ENCODE measurements at regions not wholly inside any gene's neighbourhood (a gene's known extent, or its start where the extent isn't known, plus 50 kb on each side); places are given as distances from the start of the nearest gene placed in this dataset.

DNA sequence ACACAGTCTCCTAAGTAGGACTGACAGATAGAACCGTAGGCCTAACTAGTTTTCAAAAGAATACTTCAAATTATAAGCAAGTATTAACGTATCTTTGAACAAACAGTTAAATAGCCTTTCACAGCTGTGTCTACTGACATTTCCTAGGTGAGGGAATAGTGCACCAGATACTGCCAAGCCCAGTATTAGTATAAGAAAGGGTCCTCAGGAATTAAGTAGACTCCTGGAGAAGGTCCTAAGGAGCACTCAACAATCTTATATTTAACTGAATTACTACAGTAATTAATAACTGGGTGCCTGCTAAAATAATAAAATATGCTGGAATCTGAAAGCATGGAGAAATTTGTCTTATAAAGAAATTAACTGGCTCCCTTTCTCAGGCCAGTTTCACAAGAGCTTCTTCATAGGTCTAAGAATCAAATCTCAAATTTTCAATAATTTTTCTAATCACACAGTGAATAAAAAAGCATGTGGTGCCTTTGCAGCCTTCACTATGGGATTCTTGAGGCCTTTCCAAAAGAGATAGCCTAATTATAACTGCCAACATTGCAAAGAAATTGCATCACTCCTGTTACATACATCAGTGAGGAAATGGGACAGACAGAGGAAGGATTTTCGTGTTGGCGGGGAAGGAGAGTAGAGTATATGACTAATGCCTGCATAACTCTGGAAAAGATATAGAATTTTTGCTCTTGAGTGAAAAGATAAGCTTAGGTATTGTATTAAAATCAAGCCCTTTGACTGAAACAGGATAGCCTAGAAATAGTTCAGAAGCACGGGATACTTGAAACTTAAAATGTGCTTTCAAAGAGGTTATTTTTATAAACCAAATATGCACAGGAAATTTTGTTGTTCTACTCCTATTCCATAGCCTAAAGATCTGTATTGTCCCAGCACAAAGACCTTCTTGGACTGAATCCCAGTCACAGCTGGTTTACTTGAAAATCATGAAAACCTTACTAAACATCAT lies 228.6 kb upstream of the STK17B start (continued):
- TF ChIP-seq, protein P1, sequence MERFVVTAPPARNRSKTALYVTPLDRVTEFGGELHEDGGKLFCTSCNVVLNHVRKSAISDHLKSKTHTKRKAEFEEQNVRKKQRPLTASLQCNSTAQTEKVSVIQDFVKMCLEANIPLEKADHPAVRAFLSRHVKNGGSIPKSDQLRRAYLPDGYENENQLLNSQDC (CRISPR knock-in tag; IDR thresholded peaks at IDR 0.05): no peak
- TF ChIP-seq ZNF311 (CRISPR knock-in tag; IDR thresholded peaks at IDR 0.05): peak; percentile 73; the same call in 1 of the 2 replicates
- TF ChIP-seq ZNF79 (CRISPR knock-in tag; IDR thresholded peaks at IDR 0.05; ENCODE audit: low read depth): no peak
- TF ChIP-seq IFI16 (CRISPR knock-in tag; IDR thresholded peaks at IDR 0.05): no peak
- peak; percentile 80; the same call in 1 of the 2 replicates for TF ChIP-seq ETV5 (CRISPR knock-in tag; IDR thresholded peaks at IDR 0.05; ENCODE audit: low read depth)
- peak; percentile 46; the same call in 1 of the 2 replicates for TF ChIP-seq NCOA1 (IDR thresholded peaks at IDR 0.05; ENCODE audit: low read depth)
- TF ChIP-seq HDAC8 (tag; IDR thresholded peaks at IDR 0.05): no peak
- peak; percentile 52; the same call in 1 of the 2 replicates for TF ChIP-seq CXXC5 (CRISPR knock-in tag; IDR thresholded peaks at IDR 0.05)
- TF ChIP-seq, protein P2, sequence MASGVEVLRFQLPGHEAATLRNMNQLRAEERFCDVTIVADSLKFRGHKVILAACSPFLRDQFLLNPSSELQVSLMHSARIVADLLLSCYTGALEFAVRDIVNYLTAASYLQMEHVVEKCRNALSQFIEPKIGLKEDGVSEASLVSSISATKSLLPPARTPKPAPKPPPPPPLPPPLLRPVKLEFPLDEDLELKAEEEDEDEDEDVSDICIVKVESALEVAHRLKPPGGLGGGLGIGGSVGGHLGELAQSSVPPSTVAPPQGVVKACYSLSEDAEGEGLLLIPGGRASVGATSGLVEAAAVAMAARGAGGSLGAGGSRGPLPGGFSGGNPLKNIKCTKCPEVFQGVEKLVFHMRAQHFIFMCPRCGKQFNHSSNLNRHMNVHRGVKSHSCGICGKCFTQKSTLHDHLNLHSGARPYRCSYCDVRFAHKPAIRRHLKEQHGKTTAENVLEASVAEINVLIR (CRISPR knock-in tag; IDR thresholded peaks at IDR 0.05): no peak
- peak; percentile 41; the same call in 1 of the 2 replicates for TF ChIP-seq CBFA2T2 (conservative IDR thresholded peaks at IDR 0.05)
- TF ChIP-seq, protein P3, sequence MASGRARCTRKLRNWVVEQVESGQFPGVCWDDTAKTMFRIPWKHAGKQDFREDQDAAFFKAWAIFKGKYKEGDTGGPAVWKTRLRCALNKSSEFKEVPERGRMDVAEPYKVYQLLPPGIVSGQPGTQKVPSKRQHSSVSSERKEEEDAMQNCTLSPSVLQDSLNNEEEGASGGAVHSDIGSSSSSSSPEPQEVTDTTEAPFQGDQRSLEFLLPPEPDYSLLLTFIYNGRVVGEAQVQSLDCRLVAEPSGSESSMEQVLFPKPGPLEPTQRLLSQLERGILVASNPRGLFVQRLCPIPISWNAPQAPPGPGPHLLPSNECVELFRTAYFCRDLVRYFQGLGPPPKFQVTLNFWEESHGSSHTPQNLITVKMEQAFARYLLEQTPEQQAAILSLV (tag; IDR thresholded peaks at IDR 0.05): peak; percentile 87
- peak; percentile 63 for TF ChIP-seq ZNF589 (CRISPR knock-in tag; IDR thresholded peaks at IDR 0.05; ENCODE audit: low read depth)
- TF ChIP-seq ZNF586 (CRISPR knock-in tag; conservative IDR thresholded peaks at IDR 0.05): 0 out of 2 replicates have a peak, but pooled peaks have one; percentile 54
- TF ChIP-seq ZNF347 (CRISPR knock-in tag; IDR thresholded peaks at IDR 0.05; ENCODE audit: low read depth): no peak
- TF ChIP-seq MEIS2 (IDR thresholded peaks at IDR 0.05; ENCODE audit: partially characterized antibody): peak; percentile 65
- peak; percentile 70; the same call in 1 of the 2 replicates for TF ChIP-seq POLR2H (tag; IDR thresholded peaks at IDR 0.05; ENCODE audit: low read depth)
- TF ChIP-seq, protein P4, sequence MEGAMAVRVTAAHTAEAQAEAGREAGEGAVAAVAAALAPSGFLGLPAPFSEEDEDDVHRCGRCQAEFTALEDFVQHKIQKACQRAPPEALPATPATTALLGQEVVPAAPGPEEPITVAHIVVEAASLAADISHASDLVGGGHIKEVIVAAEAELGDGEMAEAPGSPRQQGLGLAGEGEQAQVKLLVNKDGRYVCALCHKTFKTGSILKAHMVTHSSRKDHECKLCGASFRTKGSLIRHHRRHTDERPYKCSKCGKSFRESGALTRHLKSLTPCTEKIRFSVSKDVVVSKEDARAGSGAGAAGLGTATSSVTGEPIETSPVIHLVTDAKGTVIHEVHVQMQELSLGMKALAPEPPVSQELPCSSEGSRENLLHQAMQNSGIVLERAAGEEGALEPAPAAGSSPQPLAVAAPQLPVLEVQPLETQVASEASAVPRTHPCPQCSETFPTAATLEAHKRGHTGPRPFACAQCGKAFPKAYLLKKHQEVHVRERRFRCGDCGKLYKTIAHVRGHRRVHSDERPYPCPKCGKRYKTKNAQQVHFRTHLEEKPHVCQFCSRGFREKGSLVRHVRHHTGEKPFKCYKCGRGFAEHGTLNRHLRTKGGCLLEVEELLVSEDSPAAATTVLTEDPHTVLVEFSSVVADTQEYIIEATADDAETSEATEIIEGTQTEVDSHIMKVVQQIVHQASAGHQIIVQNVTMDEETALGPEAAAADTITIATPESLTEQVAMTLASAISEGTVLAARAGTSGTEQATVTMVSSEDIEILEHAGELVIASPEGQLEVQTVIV (CRISPR knock-in tag; IDR thresholded peaks at IDR 0.05; ENCODE audit: borderline replicate concordance): no peak
- TF ChIP-seq KDM1A (IDR thresholded peaks at IDR 0.05): peak in 1 of 2 experiments; percentile 52; a peak in 1 of 4 replicates
- TF ChIP-seq NR4A1 (CRISPR knock-in tag; IDR thresholded peaks at IDR 0.05): no peak
- TF ChIP-seq NR4A1 (tag; IDR thresholded peaks at IDR 0.05): no peak
- TF ChIP-seq ZNF717 (CRISPR knock-in tag; IDR thresholded peaks at IDR 0.05): no peak
- TF ChIP-seq TAL1 (IDR thresholded peaks at IDR 0.05): peak; percentile 63
- TF ChIP-seq ZNF584 (CRISPR knock-in tag; IDR thresholded peaks at IDR 0.05; ENCODE audit: low read depth): peak; percentile 89
- peak; percentile 83 for TF ChIP-seq BRD9 (IDR thresholded peaks at IDR 0.05; ENCODE audit: low read depth, partially characterized antibody)
- no peak for TF ChIP-seq SMAD1 (IDR thresholded peaks at IDR 0.05; ENCODE audit: low read depth, low read length, partially characterized antibody)
